WI38 (cell line): ENCODE measurements at regions not wholly inside any gene's neighbourhood (a gene's known extent, or its start where the extent isn't known, plus 50 kb on each side); places are given as distances from the start of the nearest gene placed in this dataset.
"Not testable (repeated sequence)": the region's sequence is repeated elsewhere in the genome, so short reads cannot be mapped to it uniquely, and the experiment has no call there.

Experiments used
- H3K4me3 ChIP-seq: 2 replicates; pipeline ENCODE4 v1.5.1; 2011; ENCODE audit warnings: low read depth, mild to moderate bottlenecking, control low read depth, low read length
- TF ChIP-seq, protein P1 (sequence below): IDR thresholded peaks from 2 replicates; pipeline ENCODE4 v1.5.1; 2012; ENCODE audit warnings: low read depth, mild to moderate bottlenecking, control low read depth, low read length

- no peak overlapping the region for H3K4me3 ChIP-seq
- TF ChIP-seq, protein P1, sequence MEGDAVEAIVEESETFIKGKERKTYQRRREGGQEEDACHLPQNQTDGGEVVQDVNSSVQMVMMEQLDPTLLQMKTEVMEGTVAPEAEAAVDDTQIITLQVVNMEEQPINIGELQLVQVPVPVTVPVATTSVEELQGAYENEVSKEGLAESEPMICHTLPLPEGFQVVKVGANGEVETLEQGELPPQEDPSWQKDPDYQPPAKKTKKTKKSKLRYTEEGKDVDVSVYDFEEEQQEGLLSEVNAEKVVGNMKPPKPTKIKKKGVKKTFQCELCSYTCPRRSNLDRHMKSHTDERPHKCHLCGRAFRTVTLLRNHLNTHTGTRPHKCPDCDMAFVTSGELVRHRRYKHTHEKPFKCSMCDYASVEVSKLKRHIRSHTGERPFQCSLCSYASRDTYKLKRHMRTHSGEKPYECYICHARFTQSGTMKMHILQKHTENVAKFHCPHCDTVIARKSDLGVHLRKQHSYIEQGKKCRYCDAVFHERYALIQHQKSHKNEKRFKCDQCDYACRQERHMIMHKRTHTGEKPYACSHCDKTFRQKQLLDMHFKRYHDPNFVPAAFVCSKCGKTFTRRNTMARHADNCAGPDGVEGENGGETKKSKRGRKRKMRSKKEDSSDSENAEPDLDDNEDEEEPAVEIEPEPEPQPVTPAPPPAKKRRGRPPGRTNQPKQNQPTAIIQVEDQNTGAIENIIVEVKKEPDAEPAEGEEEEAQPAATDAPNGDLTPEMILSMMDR, result no peak
Observed at GRCh38 chr16:35605921-35606320, 2146.5 kb downstream of the TP53TG3F start.

GRCh38 chr16:35614883-35615282 lies 2155.5 kb downstream of the TP53TG3F start:
- not testable (repeated sequence) for H3K4me3 ChIP-seq

DNA sequence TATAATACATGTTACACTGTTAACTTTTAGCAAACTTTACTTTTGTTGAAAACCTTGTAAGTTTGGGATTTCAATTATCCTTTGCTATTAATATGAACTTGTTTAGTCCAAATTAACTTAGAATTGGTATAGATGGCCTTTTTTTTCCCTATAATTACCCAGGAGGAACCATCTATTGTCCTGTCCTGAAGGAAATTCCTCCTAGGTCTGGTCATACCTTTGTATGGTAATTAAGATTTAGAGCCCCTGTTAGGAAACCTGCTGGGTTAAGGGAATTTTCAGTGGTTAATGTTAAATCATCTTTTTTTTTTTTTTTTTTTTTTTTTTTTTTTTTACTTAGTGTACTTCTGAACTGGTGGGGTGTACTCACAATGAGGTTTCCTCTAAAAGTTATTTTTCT lies 2159.8 kb downstream of the TP53TG3F start:
- H3K4me3 ChIP-seq, result not testable (repeated sequence)

DNA sequence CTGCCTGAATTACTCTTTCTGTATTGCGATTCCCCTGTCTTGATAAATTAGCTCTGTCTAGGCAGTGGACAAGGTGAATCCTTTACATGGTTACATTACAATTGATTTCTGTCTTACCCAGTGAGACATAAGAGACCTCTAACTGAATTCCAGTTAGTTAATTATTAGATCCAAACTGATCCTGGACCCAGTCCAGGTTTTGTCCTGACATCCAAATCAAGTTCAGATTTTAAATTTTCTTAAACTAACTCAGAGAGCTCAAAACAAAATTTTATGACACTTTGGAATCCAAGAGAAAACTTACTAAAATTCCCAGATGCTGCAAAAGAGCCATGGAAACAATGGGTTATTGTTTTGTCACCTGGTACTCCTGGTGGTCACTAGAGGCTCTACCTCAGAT lies 2166.6 kb downstream of the TP53TG3F start:
- TF ChIP-seq, protein P1, result no peak

GRCh38 chr16:35628976-35629375 lies 2169.6 kb downstream of the TP53TG3F start:
- H3K4me3 ChIP-seq, result no peak overlapping the region
- TF ChIP-seq, protein P1, result no peak

More for the DNA sequence above, 2166.6 kb downstream of the TP53TG3F start:
- H3K4me3 ChIP-seq, result no peak overlapping the region

GRCh38 chr16:35631261-35631945 lies 2172.0 kb downstream of the TP53TG3F start:
- TF ChIP-seq, protein P1, result no peak
- H3K4me3 ChIP-seq, result no peak overlapping the region

- TF ChIP-seq, protein P1, result no peak
- H3K4me3 ChIP-seq, result no peak overlapping the region
Observed at GRCh38 chr16:35636480-35637230, 2177.2 kb downstream of the TP53TG3F start.

DNA sequence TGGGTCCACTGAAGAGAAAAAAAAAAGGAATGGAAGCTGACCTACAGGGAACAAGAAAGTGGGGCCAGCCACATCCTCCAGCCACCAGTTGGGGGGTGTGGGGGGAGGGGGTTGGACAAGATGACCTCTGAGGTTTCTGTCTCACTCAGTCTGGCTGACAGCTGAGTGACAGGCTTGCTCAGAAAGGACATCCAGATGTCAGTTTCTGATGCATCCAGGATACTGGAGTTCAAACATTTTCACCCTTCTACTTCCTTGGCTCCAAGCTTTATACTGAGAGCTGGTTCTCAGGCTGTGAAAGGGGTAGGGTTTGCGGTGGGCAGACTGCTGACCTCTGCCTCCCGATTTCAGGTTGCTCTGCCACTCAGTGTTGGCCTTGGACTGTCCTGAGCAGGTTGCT lies 2178.3 kb downstream of the TP53TG3F start:
- no peak overlapping the region for H3K4me3 ChIP-seq
- TF ChIP-seq, protein P1, result no peak
